ENCODE measurements at regions not wholly inside any gene's neighbourhood (a gene's known extent, or its start where the extent isn't known, plus 50 kb on each side); places are given as distances from the start of the nearest gene placed in this dataset.

DNA sequence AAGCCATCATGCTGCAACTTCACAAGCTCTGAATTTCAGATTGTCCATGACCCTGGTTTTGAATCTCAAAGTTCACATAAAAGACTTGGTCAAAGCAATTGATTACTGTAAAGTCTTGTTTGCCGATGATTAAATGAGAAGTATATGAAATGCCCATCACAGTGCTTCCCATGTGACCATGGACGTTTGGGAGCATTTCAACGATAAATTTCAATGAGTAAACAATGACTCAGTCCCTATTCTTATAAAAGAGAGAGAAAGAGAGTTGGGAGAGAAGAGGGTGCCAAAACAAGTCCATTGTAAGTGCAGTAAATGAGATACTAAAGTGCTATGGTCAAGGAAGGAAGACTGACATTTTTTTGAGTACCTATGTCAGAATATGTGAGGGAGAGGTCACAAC lies 276.9 kb downstream of the SOX9 start:
- TF ChIP-seq, protein P1, sequence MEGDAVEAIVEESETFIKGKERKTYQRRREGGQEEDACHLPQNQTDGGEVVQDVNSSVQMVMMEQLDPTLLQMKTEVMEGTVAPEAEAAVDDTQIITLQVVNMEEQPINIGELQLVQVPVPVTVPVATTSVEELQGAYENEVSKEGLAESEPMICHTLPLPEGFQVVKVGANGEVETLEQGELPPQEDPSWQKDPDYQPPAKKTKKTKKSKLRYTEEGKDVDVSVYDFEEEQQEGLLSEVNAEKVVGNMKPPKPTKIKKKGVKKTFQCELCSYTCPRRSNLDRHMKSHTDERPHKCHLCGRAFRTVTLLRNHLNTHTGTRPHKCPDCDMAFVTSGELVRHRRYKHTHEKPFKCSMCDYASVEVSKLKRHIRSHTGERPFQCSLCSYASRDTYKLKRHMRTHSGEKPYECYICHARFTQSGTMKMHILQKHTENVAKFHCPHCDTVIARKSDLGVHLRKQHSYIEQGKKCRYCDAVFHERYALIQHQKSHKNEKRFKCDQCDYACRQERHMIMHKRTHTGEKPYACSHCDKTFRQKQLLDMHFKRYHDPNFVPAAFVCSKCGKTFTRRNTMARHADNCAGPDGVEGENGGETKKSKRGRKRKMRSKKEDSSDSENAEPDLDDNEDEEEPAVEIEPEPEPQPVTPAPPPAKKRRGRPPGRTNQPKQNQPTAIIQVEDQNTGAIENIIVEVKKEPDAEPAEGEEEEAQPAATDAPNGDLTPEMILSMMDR (IDR thresholded peaks at IDR 0.05) = no peak
- TF ChIP-seq POLR2A (IDR thresholded peaks at IDR 0.05) = no peak

Measured in thyroid gland (tissue), 4 donors.